HG03139 (cell line): ENCODE measurements at regions not wholly inside any gene's neighbourhood (a gene's known extent, or its start where the extent isn't known, plus 50 kb on each side); places are given as distances from the start of the nearest gene placed in this dataset.

ENCODE experiments used
- ATAC-seq: cut with Tn5 transposase; IDR thresholded peaks from one replicate; pipeline ENCODE4 v1.9.1; 2021; ENCODE audit not compliant: unreplicated experiment

- ATAC-seq = no peak
Observed at GRCh38 chr5:123864578-123864977, 352.6 kb downstream of the CSNK1G3 start.

- no peak for ATAC-seq
Observed at GRCh38 chr5:123858938-123859337, 347.0 kb downstream of the CSNK1G3 start.

GRCh38 chr5:123856766-123857165 lies 344.8 kb downstream of the CSNK1G3 start:
- ATAC-seq = no peak

- ATAC-seq = no peak
Observed at GRCh38 chr5:123855609-123856008, 343.6 kb downstream of the CSNK1G3 start.

- no peak for ATAC-seq
Observed at GRCh38 chr5:123845356-123846100, 333.6 kb downstream of the CSNK1G3 start.

GRCh38 chr5:123844873-123845272 lies 332.9 kb downstream of the CSNK1G3 start:
- no peak for ATAC-seq

- no peak for ATAC-seq
Observed at GRCh38 chr5:123835421-123835820, 323.4 kb downstream of the CSNK1G3 start.

- no peak for ATAC-seq
Observed at GRCh38 chr5:123830575-123830974, 318.6 kb downstream of the CSNK1G3 start.

- ATAC-seq = no peak
Observed at GRCh38 chr5:123827811-123828210, 315.8 kb downstream of the CSNK1G3 start.

GRCh38 chr5:123819833-123820232 lies 307.9 kb downstream of the CSNK1G3 start:
- ATAC-seq = no peak

GRCh38 chr5:123819386-123819785 lies 307.4 kb downstream of the CSNK1G3 start:
- ATAC-seq = no peak

GRCh38 chr5:123817267-123817666 lies 305.3 kb downstream of the CSNK1G3 start:
- no peak for ATAC-seq

GRCh38 chr5:123814801-123815470 lies 303.0 kb downstream of the CSNK1G3 start:
- no peak for ATAC-seq

- ATAC-seq = peak; percentile 54
Observed at GRCh38 chr5:123813937-123814624, 302.1 kb downstream of the CSNK1G3 start.

GRCh38 chr5:123813264-123813663 lies 301.3 kb downstream of the CSNK1G3 start:
- no peak for ATAC-seq

- ATAC-seq = no peak
Observed at GRCh38 chr5:123811831-123812230, 299.9 kb downstream of the CSNK1G3 start.

GRCh38 chr5:123810746-123811340 lies 298.9 kb downstream of the CSNK1G3 start:
- no peak for ATAC-seq

GRCh38 chr5:123810253-123810652 lies 298.3 kb downstream of the CSNK1G3 start:
- no peak for ATAC-seq

- no peak for ATAC-seq
Observed at GRCh38 chr5:123809594-123810221, 297.7 kb downstream of the CSNK1G3 start.

- no peak for ATAC-seq
Observed at GRCh38 chr5:123808461-123809380, 296.7 kb downstream of the CSNK1G3 start.
